Retina (tissue), 1 donor: ENCODE measurements at regions not wholly inside any gene's neighbourhood (a gene's known extent, or its start where the extent isn't known, plus 50 kb on each side); places are given as distances from the start of the nearest gene placed in this dataset.
"Not testable (repeated sequence)": the region's sequence is repeated elsewhere in the genome, so short reads cannot be mapped to it uniquely, and the experiment has no call there.

Experiments
- DNase-seq: peaks from one replicate; pipeline ENCODE4 v3.0.0-alpha.2; 2016

GRCh38 chr5:98237794-98238193 is 535.7 kb upstream of the RGMB start:
- DNase-seq: not testable (repeated sequence)

- no peak for DNase-seq
These were observed 529.5 kb upstream of the RGMB start for GRCh38 chr5:98243972-98244371.

GRCh38 chr5:98248949-98249348 is 524.5 kb upstream of the RGMB start:
- no peak for DNase-seq

GRCh38 chr5:98258939-98259338 is 514.5 kb upstream of the RGMB start:
- no peak for DNase-seq

GRCh38 chr5:98259595-98259994 is 513.9 kb upstream of the RGMB start:
- no peak for DNase-seq

GRCh38 chr5:98263084-98263483 is 510.4 kb upstream of the RGMB start:
- DNase-seq: no peak

- DNase-seq: no peak
These were observed 505.2 kb upstream of the RGMB start for GRCh38 chr5:98268162-98268860.

GRCh38 chr5:98275980-98276379 is 497.5 kb upstream of the RGMB start:
- no peak for DNase-seq

GRCh38 chr5:98282521-98282920 is 490.9 kb upstream of the RGMB start:
- DNase-seq: no peak

- no peak for DNase-seq
These were observed 481.0 kb upstream of the RGMB start for GRCh38 chr5:98292496-98292895.

GRCh38 chr5:98296426-98296825 is 477.0 kb upstream of the RGMB start:
- DNase-seq: no peak

GRCh38 chr5:98299435-98299834 is 474.0 kb upstream of the RGMB start:
- no peak for DNase-seq

- peak; percentile 53 for DNase-seq
These were observed 471.9 kb upstream of the RGMB start for GRCh38 chr5:98301547-98301946.

- DNase-seq: no peak
These were observed 465.7 kb upstream of the RGMB start for GRCh38 chr5:98307811-98308210.

- DNase-seq: no peak
These were observed 465.2 kb upstream of the RGMB start for GRCh38 chr5:98308231-98308630.

GRCh38 chr5:98308960-98309359 is 464.5 kb upstream of the RGMB start:
- DNase-seq: no peak

GRCh38 chr5:98309785-98310598 is 463.5 kb upstream of the RGMB start:
- DNase-seq: no peak

- DNase-seq: no peak
These were observed 459.2 kb upstream of the RGMB start for GRCh38 chr5:98314292-98314691.

GRCh38 chr5:98318386-98318785 is 455.1 kb upstream of the RGMB start:
- no peak for DNase-seq

- DNase-seq: no peak
These were observed 454.0 kb upstream of the RGMB start for GRCh38 chr5:98319299-98320011.

GRCh38 chr5:98320343-98320742 is 453.1 kb upstream of the RGMB start:
- DNase-seq: no peak

GRCh38 chr5:98321361-98321760 is 452.1 kb upstream of the RGMB start:
- no peak for DNase-seq

GRCh38 chr5:98325187-98325586 is 448.3 kb upstream of the RGMB start:
- not testable (repeated sequence) for DNase-seq

- DNase-seq: no peak
These were observed 445.4 kb upstream of the RGMB start for GRCh38 chr5:98328015-98328414.
